ENCODE measurements at regions not wholly inside any gene's neighbourhood (a gene's known extent, or its start where the extent isn't known, plus 50 kb on each side); places are given as distances from the start of the nearest gene placed in this dataset.

- DNase-seq (ENCODE audit: low read depth), result no peak
These were observed 145.4 kb downstream of the RPAP3 start for GRCh38 chr12:47560415-47560814.

DNA sequence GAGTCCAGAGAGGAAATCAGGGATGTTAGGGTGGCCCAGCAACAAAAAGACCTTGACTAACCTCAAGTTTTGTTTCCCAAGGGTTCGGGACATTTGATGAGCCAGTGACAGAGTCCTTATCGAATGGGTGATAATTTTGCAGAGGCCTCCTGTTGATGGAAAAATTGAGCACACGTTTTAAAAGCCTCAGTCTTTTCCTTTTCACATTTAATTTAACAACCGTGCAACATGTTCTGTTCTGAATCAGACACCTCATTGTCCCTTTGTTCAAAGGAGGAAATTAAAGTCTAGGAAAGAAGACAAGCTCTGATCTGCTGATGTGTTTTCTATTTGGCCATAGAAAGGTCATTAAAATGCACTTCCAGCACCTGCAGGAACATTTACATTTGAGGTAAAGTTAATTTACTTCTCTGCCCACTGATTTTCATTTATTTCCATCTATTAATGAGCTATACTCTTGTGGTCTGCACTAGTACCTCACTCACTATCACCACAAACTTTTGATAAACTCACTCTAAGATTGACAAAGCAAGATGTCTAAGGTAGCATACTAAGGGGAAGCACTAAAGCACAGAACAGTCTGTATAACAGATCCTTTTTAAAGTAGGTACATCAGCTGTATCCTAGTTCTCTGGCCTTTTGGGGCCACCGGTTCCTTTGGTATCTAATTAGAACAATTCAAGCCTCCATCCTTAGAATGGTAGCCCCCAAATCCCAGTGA, 147.0 kb downstream of the RPAP3 start:
- DNase-seq (ENCODE audit: low read depth), result no peak

DNA sequence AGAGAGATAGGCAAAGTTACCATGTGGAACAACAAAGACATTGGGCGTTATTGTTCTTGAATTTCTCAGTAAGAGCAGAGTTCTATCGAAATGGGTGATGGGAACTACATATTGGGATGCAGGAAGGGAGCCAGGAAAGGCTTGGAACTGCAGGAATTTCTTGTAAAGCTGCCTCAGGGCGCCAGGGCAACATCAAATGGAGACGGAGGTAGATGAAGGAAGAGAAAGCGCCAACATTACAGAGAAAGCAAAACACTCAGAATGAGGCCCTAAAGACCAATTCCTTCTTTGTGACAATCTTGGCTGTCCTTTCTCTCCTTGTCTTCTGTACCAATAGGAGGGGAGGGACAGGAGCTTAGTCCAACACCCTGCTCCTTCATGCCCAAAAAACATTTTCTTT, 148.4 kb downstream of the RPAP3 start:
- no peak for DNase-seq (ENCODE audit: low read depth)

DNA sequence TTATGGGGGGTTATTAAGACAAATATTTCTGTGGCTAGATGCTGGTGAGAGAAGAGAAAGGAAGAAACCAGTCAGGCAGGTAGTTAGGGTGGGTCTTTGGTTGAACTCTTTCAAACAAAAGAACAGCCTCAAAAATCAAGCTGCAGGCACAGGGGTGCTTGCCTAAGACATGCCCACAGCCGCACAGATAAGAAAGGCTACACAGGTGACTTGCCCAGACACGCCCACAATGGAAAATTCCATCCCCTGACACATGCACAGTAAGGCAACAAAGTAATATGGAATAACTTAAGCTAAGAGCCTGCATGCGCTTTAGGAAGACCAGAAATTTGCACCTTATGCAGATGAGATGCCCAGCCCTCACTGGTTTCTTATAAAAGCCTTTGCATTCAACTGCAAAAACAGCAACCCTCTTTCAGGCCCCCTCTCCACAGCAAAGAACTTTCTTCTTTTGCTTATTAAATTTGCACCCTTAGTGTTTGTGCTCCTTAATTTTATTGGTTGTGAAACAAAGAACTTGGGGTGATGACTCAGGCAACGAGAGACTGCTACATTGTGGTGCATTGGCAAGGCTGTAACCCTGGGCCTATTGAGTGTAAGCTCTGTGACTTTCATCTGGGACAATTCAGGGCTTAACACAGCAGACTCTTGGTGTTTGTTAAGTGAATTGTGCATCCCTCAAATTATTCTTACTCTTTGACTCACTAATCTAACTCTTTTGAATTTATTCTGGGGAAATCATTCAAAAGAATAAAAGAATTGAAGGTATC, 149.4 kb downstream of the RPAP3 start:
- DNase-seq (ENCODE audit: low read depth), result no peak

DNA sequence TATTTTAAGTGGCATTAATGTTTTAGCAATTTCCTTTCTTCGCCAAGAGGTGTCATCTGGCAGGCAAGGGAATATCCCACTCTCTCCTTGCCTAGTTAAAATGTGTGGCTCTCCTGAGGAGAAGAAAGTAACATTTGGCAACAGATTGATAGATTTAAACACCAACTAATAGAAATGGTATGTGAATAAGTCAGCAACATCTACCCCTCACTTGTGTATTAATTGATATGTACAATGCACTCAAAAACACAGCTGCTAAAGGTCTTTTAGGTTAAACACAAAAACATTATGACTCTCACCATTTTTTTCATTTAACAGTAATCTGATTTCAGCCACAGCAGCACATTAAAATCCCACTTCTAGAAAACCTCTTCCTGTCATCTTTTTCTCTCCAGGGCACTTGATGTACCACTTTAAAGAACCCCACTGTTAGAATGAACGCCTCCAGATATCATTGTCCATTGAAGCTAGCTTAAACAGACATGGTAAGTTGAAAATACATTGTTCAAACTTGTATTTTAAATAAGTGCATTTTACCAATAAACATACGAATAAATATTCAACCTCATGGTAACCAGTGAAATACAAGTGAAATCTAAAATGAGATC, 151.7 kb downstream of the RPAP3 start:
- no peak for DNase-seq (ENCODE audit: low read depth)

- no peak for DNase-seq (ENCODE audit: low read depth)
These were observed 152.6 kb downstream of the RPAP3 start for GRCh38 chr12:47553266-47553665.

GRCh38 chr12:47551426-47551851, 154.4 kb downstream of the RPAP3 start:
- DNase-seq (ENCODE audit: low read depth), result no peak

DNA sequence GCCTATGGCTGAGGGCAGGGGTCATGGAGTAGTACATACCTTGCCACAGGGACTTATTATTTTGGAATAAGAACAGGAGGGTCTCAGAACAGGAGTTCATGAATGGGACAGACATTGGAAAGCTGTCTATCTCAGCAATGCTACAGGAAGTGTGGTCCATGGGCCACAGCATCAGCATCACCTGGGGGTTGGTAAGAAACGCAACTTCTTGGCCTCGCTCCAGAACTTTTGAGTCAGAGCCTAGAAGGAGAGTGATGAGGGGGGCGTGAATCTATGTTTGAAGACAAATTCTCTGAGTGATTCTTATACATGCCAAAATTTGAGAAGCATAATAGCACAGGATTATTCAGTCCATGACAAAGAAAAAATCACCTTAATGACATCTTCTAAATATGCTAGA, 156.6 kb downstream of the RPAP3 start:
- no peak for DNase-seq (ENCODE audit: low read depth)

- DNase-seq (ENCODE audit: low read depth), result no peak
These were observed 157.4 kb downstream of the RPAP3 start for GRCh38 chr12:47548401-47548800.

- no peak for DNase-seq (ENCODE audit: low read depth)
These were observed 158.8 kb downstream of the RPAP3 start for GRCh38 chr12:47547077-47547476.

GRCh38 chr12:47545938-47546609, 159.8 kb downstream of the RPAP3 start:
- no peak for DNase-seq (ENCODE audit: low read depth)

DNA sequence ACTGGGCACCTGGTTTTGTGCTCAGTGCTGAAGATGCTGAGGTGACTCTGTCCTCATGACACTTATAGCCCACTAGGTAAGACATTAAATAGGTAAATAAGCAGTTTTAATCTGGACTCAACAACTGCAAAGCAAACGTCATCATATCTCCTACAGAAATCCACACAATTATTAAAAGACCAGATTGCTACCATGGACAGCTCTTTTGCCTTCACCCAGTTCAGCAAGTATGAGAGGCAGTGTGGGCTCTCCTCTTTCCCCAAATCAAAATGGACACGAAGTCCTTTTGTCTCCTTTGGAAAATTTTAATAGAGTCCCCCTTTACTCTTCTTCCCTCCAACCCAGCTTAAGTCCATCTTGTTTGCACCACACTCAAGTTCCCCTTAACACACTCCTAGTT, 171.1 kb downstream of the RPAP3 start:
- no peak for DNase-seq (ENCODE audit: low read depth)

- no peak for DNase-seq (ENCODE audit: low read depth)
These were observed 175.8 kb downstream of the RPAP3 start for GRCh38 chr12:47530050-47530449.

GRCh38 chr12:47527816-47528215, 178.0 kb downstream of the RPAP3 start:
- no peak for DNase-seq (ENCODE audit: low read depth)

DNA sequence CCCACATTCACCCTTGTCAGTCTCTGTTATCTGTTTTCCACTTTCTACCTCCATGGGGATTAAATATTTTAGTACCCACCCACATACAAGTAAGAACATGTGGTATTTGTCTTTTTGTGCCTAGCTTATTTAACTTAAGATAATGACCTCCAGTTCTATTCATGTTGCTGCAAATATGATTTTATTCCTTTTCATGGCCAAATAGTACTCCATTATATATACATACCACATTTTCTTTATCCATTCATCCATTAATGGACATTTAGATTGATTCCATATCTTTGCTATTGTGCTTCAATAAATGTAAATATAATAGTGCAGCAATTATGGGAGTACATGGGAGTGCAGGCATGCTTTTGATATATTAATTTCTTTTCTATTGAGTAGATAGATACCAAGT, 185.8 kb downstream of the RPAP3 start:
- DNase-seq (ENCODE audit: low read depth), result no peak

DNA sequence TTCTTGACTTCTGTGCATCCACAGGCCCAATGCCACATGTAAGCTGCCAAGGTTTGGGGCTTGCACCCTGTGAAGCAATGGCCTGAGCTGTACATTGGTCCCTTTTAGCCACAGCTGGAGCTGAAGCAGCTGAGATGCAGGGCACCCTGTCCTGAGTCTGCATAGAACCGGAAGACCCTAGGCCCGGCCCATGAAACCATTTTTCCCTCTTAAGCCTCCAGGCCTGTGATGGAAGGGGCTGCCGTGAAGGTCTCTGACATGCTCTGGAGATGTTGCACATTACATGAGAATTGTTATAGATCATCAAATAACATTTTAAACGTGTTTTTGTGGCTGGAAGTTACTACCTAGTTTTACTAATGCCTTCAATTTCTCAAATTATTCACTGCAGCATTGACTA, 188.7 kb downstream of the RPAP3 start:
- no peak for DNase-seq (ENCODE audit: low read depth)

DNA sequence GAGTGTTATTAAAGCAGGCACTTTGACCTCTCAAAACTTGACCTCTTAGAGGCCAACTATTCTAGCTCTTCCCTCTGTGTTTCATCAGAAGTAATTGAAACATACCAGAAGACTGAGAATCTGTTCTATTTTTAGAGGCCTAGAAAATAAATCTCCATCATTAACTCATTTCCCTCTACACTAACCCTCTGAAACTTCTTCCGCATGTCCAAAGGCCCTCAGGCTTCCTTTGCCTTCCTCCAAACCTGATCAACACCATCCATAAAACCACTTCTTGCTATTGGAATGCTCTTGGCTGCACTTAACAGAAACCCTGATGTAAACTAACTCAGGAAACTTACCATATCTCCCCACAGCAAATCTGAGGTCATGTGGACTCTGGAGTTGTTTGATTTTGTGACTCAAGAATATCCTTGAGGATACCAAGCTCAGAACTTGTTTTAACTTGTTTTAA, 196.4 kb downstream of the RPAP3 start:
- no peak for DNase-seq (ENCODE audit: low read depth)

DNA sequence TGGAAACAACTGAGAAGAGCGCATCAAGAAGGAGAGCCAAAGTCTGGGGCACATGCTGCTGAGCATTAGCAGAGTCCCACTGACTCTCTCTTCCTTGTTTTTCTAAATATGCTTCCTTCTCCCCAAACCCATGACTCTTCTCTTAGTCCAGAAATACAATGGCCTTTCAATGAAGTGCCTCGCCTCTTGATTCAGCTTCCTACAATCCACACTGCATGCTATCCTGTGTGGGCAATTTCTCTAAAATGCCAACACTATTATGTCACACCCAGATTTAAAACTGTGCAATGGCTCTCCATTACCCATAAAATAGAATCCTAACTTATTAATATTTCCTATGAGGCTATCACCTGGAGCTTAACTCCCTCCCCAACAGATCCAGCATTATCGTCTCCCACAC, 198.6 kb downstream of the RPAP3 start:
- no peak for DNase-seq (ENCODE audit: low read depth)

GRCh38 chr12:47504775-47505446, 200.9 kb downstream of the RPAP3 start:
- no peak for DNase-seq (ENCODE audit: low read depth)

GRCh38 chr12:47493801-47494200, 212.0 kb downstream of the RPAP3 start:
- DNase-seq (ENCODE audit: low read depth), result no peak

DNA sequence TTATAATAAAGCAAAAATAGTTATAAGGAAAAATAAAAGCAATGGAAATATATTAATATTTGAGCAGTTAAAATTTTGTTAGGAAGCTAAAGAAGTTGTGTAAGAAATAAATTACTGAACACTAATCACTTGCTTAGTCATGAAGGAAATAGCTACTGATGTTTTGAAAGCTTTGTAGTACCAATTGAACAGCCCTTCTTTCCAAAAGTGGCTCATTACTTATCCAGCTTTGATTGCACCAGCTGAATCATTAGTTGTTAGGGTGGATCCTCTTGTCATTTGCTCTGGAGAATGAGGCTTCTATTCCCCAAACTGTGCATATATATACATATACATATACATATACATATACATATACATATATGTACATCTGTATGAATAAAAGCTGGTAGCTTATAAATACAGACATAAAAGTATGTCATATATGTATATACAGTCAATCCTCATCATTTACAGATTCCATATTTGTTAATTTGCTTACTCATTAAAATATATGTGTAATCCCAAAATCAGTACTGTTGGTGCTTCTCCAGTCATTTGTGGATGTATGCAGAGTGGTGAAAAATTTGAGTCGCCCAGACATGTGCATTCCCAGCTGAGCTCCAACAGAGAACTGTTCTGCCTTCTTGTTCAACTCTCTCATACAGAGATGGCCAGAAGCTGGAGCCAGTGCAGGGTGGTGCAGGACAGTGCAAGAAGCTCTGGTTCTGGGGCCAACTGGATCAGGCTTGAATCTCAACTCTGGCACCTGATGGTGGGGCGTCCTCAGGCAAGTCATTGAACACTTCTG, 214.1 kb downstream of the RPAP3 start:
- no peak for DNase-seq (ENCODE audit: low read depth)

Measured in T follicular helper cell (primary cell).